Endothelial cell of umbilical vein (primary cell): ENCODE measurements at regions not wholly inside any gene's neighbourhood (a gene's known extent, or its start where the extent isn't known, plus 50 kb on each side); places are given as distances from the start of the nearest gene placed in this dataset.

Experiments
- BruUV-seq: library from RNA; stranded (reverse); fragments of 400-500 nt; replicated peaks from 2 replicates; lab custom pipeline; 2021; lab: Mats Ljungman, UMichigan
- CTCF ChIA-PET: fragments of 300-600, 350-600 bp; sonication (Branson Sonifier 250); formaldehyde crosslinking; loops from one replicate; lab custom pipeline; 2021; ENCODE audit warnings: antibody characterized with exemption, inconsistent platforms; lab: Charles Lee
- POLR2A ChIA-PET: fragments of 300-600, 350-600 bp; sonication (Branson Sonifier 250); formaldehyde crosslinking; loops from one replicate; lab custom pipeline; 2021; ENCODE audit warnings: antibody characterized with exemption, inconsistent platforms; lab: Charles Lee
- DNase-seq: peaks from one replicate; pipeline ENCODE4 v3.0.0-alpha.2; 2011; ENCODE audit warnings: low read depth, low spot score
- FAIRE-seq: peaks from 2 replicates; lab custom pipeline; 2011; peaks lifted over from hg19 to GRCh38; lab: Jason Lieb, UNC
- H2AFZ ChIP-seq: 2 replicates; pipeline ENCODE4 v1.6.0; 2012; ENCODE audit warnings: low read depth, low read length, control low read depth, inconsistent platforms
- H3K27ac ChIP-seq: 2 replicates; pipeline ENCODE4 v1.5.1; 2011; ENCODE audit warnings: low read depth, mild to moderate bottlenecking, control low read depth, low read length, moderate library complexity; ENCODE audit not compliant: insufficient read depth
- H3K27me3 ChIP-seq, 2 experiments: 2 replicates each; pipeline versions ENCODE4 v1.6.0 to v1.6.1; 2011; ENCODE audit warnings: low read length in 2 of 2, mixed read lengths in 1 of 2; ENCODE audit not compliant: control insufficient read depth in 2 of 2, insufficient read depth in 2 of 2
- H3K36me3 ChIP-seq, 2 experiments: 2 replicates in 1 of 2; 3 replicates in 1 of 2; pipeline ENCODE4 v1.5.1; 2011; ENCODE audit warnings: low read length in 2 of 2, mild to moderate bottlenecking in 1 of 2, moderate library complexity in 1 of 2; ENCODE audit not compliant: control insufficient read depth in 2 of 2, insufficient read depth in 2 of 2; ENCODE audit errors: extremely low read depth in 1 of 2
- H3K4me1 ChIP-seq: 3 replicates; pipeline ENCODE4 v1.5.1; 2011; ENCODE audit warnings: mild to moderate bottlenecking, low read length; ENCODE audit not compliant: control insufficient read depth, insufficient read depth; ENCODE audit errors: extremely low read depth
- H3K4me2 ChIP-seq: 2 replicates; pipeline ENCODE4 v1.6.1; 2011; ENCODE audit warnings: low read length, control low read depth, mixed read lengths; ENCODE audit not compliant: insufficient read depth
- H3K4me3 ChIP-seq, 3 experiments: fragments of 200-600 bp in 1 of 3; sonication (generic), shearing (Covaris generic) in 1 of 3; replicated peaks in 1 of 3; 2 replicates each; pipeline ENCODE4 v1.5.1; 2011 to 2016; ENCODE audit warnings: control low read depth in 3 of 3, low read length in 3 of 3, mild to moderate bottlenecking in 2 of 3, inconsistent platforms in 1 of 3, low read depth in 1 of 3, moderate library complexity in 1 of 3; ENCODE audit not compliant: insufficient read depth in 1 of 3
- H3K79me2 ChIP-seq: 2 replicates; pipeline ENCODE4 v1.6.0; 2012; ENCODE audit warnings: low read length, inconsistent platforms; ENCODE audit not compliant: control insufficient read depth, insufficient read depth
- H3K9ac ChIP-seq: replicated peaks from 2 replicates; pipeline ENCODE3; 2011; ENCODE audit warnings: low read length, control low read depth; ENCODE audit not compliant: insufficient read depth; ENCODE audit errors: extremely low read depth
- H3K9me1 ChIP-seq: replicated peaks from 3 replicates; pipeline ENCODE4 v1.6.0; 2011; ENCODE audit warnings: mild to moderate bottlenecking, low read length; ENCODE audit not compliant: control insufficient read depth, insufficient read depth; ENCODE audit errors: extremely low read depth
- H3K9me3 ChIP-seq: replicated peaks from 2 replicates; pipeline ENCODE4 v1.5.1; 2012; ENCODE audit warnings: low read length, inconsistent platforms; ENCODE audit not compliant: control insufficient read depth, insufficient read depth
- H4K20me1 ChIP-seq: replicated peaks from 2 replicates; pipeline ENCODE3; 2011; ENCODE audit warnings: mild to moderate bottlenecking, low read length; ENCODE audit not compliant: control insufficient read depth, insufficient read depth; ENCODE audit errors: extremely low read depth
- EZH2 ChIP-seq: IDR thresholded peaks from 2 replicates; pipeline ENCODE4 v1.6.1; 2012; ENCODE audit warnings: borderline replicate concordance, low read depth, mild to moderate bottlenecking, moderate library complexity, low read length, inconsistent platforms; ENCODE audit not compliant: severe bottlenecking
- FOS ChIP-seq: IDR thresholded peaks from 2 replicates; pipeline ENCODE4 v1.6.1; 2011; ENCODE audit warnings: mild to moderate bottlenecking, low read length, moderate library complexity, borderline replicate concordance; ENCODE audit not compliant: insufficient read depth
- GATA2 ChIP-seq: IDR thresholded peaks from 2 replicates; pipeline ENCODE4 v1.7.0; 2011; ENCODE audit warnings: low read depth, mild to moderate bottlenecking, moderate library complexity, mixed read lengths, low read length; ENCODE audit not compliant: insufficient read length, insufficient read depth
- JUN ChIP-seq: IDR thresholded peaks from 2 replicates; pipeline ENCODE4 v1.6.1; 2011; ENCODE audit warnings: borderline replicate concordance, low read depth; ENCODE audit not compliant: insufficient read length, insufficient read depth
- MYC ChIP-seq: IDR thresholded peaks from one replicate; pipeline ENCODE4 v1.6.1; 2011; ENCODE audit warnings: mild to moderate bottlenecking, low read depth, low read length
- POLR2A ChIP-seq: IDR thresholded peaks from 2 replicates; pipeline ENCODE4 v1.6.1; 2012; ENCODE audit warnings: low read depth, mild to moderate bottlenecking, control low read depth, low read length
- POLR2AphosphoS5 ChIP-seq: IDR thresholded peaks from 2 replicates; pipeline ENCODE4 v1.6.1; 2012; ENCODE audit warnings: low read depth, mild to moderate bottlenecking, control low read depth, low read length, moderate library complexity; ENCODE audit not compliant: insufficient read depth
- dilution Hi-C: fragments of 300-500 bp; cut with MboI; formaldehyde crosslinking; loops from one replicate; pipeline ENCODE4 v1.15.0; 2019; ENCODE audit warnings: low sequenced_read_pairs; ENCODE audit not compliant: extremely low pct_ligation_motif_present
- intact Hi-C: fragments of 100-400 bp; cut with micrococcal nuclease; formaldehyde crosslinking; loops from one replicate; pipeline ENCODE4 v1.10.0; 2022
- TF ChIP-seq, protein P1 (sequence below): IDR thresholded peaks from 2 replicates; pipeline ENCODE4 v1.6.1; 2011; ENCODE audit not compliant: insufficient read depth, insufficient read length
- TF ChIP-seq, protein P2 (sequence below), 2 donors: IDR thresholded peaks; 1 replicate in 1 of 2; 2 replicates in 1 of 2; pipeline ENCODE4 v1.5.1; 2011; ENCODE audit warnings: low read length in 2 of 2, mild to moderate bottlenecking in 2 of 2, moderate library complexity in 2 of 2, control low read depth in 1 of 2, inconsistent platforms in 1 of 2, low read depth in 1 of 2; ENCODE audit not compliant: insufficient read depth in 1 of 2; ENCODE audit errors: extremely low read depth in 1 of 2

DNA sequence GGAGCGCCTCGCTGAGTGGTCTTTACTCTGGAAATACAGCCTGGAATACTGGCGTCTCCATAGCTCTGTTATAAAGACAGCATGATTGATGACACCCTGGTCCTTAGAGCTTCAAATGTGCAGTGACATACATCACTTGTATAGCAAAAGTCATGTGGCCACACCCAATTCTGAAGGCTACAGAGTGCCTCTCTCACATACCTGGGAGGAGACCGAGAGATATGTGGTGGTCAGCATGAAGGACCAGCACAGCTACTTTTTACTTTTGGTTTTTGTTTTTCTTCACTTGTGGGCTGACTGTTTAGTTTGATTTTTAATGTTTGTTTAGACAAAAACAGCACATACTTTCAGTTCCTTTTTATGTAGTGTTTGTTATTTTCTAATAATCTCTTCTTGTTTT is 938.5 kb upstream of the SOX11 start:
- no peak for FAIRE-seq
- no peaks in the 10 kb centered on the region for H3K79me2 ChIP-seq
- BruUV-seq, result no TSS peak

More for the DNA sequence above, 938.5 kb upstream of the SOX11 start:
- H2AFZ ChIP-seq, result no peak overlapping the region
- H3K36me3 ChIP-seq, result no peaks in the 10 kb centered on the region
- dilution Hi-C loops, result no loop called here
- no peak for DNase-seq
- H3K9me3 ChIP-seq, result no peaks in the 10 kb centered on the region
- ChIA-PET POLR2A (no interaction called here), CTCF (interaction anchor here (0.6 kb wide), 2 partner anchors 739 to 795 kb away, joined by 3 read pairs; no protein-coding TSS in a partner anchor)
- H3K9me1 ChIP-seq, result no peaks in the 10 kb centered on the region
- H3K9ac ChIP-seq, result no peak overlapping the region
- no peak overlapping the region for H3K27ac ChIP-seq
- H4K20me1 ChIP-seq, result no peaks in the 10 kb centered on the region
- no peaks in the 10 kb centered on the region for H3K4me1 ChIP-seq
- H3K4me2 ChIP-seq, result no peak overlapping the region
- H3K4me3 ChIP-seq, result no peak overlapping the region
- intact Hi-C loops, result no loop called here
- no peak for TF ChIP-seq POLR2A
- no peak for TF ChIP-seq POLR2AphosphoS5
- no peak for TF ChIP-seq MYC
- no peak for TF ChIP-seq JUN
- TF ChIP-seq FOS, result no peak
- no peak for TF ChIP-seq GATA2
- TF ChIP-seq, protein P1, sequence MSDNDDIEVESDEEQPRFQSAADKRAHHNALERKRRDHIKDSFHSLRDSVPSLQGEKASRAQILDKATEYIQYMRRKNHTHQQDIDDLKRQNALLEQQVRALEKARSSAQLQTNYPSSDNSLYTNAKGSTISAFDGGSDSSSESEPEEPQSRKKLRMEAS, result no peak
- TF ChIP-seq, protein P2, sequence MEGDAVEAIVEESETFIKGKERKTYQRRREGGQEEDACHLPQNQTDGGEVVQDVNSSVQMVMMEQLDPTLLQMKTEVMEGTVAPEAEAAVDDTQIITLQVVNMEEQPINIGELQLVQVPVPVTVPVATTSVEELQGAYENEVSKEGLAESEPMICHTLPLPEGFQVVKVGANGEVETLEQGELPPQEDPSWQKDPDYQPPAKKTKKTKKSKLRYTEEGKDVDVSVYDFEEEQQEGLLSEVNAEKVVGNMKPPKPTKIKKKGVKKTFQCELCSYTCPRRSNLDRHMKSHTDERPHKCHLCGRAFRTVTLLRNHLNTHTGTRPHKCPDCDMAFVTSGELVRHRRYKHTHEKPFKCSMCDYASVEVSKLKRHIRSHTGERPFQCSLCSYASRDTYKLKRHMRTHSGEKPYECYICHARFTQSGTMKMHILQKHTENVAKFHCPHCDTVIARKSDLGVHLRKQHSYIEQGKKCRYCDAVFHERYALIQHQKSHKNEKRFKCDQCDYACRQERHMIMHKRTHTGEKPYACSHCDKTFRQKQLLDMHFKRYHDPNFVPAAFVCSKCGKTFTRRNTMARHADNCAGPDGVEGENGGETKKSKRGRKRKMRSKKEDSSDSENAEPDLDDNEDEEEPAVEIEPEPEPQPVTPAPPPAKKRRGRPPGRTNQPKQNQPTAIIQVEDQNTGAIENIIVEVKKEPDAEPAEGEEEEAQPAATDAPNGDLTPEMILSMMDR (IDR thresholded peaks at IDR 0.05; ENCODE audit: extremely low read depth in 1 of 2, insufficient read depth in 1 of 2, low read depth in 1 of 2, low read length in 2 of 2), result no peak
- TF ChIP-seq EZH2, result no peak
- H3K27me3 ChIP-seq, result no peaks in the 10 kb centered on the region
